Spinal cord (tissue), 9 donors: ENCODE measurements at regions not wholly inside any gene's neighbourhood (a gene's known extent, or its start where the extent isn't known, plus 50 kb on each side); places are given as distances from the start of the nearest gene placed in this dataset.
"Not testable (repeated sequence)": the region's sequence is repeated elsewhere in the genome, so short reads cannot be mapped to it uniquely, and the experiment has no call there.

Source experiments
- DNase-seq, 6 donors: peaks; one replicate each; pipeline versions ENCODE4 v3.0.0 to v3.0.0-alpha.2; 2013 to 2015; ENCODE audit warnings: low spot score in 6 of 6, low read depth in 4 of 6
- H3K27ac ChIP-seq: one replicate; pipeline ENCODE4 v1.5.1; 2013; ENCODE audit warnings: low read depth, low read length, control low read depth
- H3K27me3 ChIP-seq: one replicate; pipeline ENCODE4 v1.6.1; 2013; ENCODE audit warnings: low read length; ENCODE audit not compliant: control insufficient read depth, insufficient read depth
- H3K36me3 ChIP-seq: one replicate; pipeline ENCODE4 v1.6.1; 2013; ENCODE audit warnings: low read length; ENCODE audit not compliant: control insufficient read depth, insufficient read depth
- H3K4me1 ChIP-seq: one replicate; pipeline ENCODE4 v1.6.1; 2013; ENCODE audit warnings: low read length; ENCODE audit not compliant: control insufficient read depth, insufficient read depth
- H3K4me3 ChIP-seq: one replicate; pipeline ENCODE4 v1.5.1; 2013; ENCODE audit warnings: low read depth, low read length, control low read depth
- H3K9me3 ChIP-seq: one replicate; pipeline ENCODE4 v1.6.1; 2013; ENCODE audit warnings: low read length; ENCODE audit not compliant: control insufficient read depth, insufficient read depth
- WGBS: methylation state at CpG from one replicate; pipeline ENCODE4 v1.1.5; 2013; ENCODE audit warnings: missing lambda C conversion rate; ENCODE audit not compliant: insufficient coverage; 5-methylcytosine and 5-hydroxymethylcytosine counted together
- donor health status: healthy.

DNA sequence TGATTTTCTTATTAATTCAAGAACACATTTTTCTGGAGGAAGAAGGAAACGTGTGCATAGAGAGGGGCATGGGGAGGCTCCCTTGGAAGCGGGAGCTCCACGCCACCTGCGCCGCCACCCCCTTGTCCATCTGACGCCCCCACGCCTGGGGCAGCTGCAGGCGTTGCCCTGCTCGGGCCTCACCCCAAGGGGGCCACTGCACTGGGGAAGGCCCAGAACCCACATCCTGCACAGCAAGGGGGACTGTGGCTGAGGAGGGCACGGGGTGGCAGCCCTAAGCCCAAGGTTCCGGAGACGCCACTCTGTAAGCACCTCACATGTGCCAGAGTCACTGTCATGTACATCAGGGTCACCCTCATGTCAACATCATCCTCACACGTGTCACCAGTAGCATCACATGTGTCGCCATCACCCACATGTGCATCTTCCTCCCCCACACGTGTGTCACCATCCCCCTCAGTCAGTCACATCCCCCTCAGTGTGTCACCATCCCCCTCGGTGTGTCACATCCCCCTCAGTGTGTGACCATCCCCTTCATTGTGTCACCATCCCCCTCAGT, 486.7 kb upstream of the SALL3 start:
- 96% methylated on average over 14 of the region's 16 CpGs for WGBS
- no peaks in the 10 kb centered on the region for H3K9me3 ChIP-seq
- no peak overlapping the region for H3K27ac ChIP-seq
- peaks cover 6% of the 10 kb centered on the region for H3K4me1 ChIP-seq
- no peak overlapping the region for H3K4me3 ChIP-seq
- H3K27me3 ChIP-seq, result no peaks in the 10 kb centered on the region
- no peaks in the 10 kb centered on the region for H3K36me3 ChIP-seq
- DNase-seq, result no peak

DNA sequence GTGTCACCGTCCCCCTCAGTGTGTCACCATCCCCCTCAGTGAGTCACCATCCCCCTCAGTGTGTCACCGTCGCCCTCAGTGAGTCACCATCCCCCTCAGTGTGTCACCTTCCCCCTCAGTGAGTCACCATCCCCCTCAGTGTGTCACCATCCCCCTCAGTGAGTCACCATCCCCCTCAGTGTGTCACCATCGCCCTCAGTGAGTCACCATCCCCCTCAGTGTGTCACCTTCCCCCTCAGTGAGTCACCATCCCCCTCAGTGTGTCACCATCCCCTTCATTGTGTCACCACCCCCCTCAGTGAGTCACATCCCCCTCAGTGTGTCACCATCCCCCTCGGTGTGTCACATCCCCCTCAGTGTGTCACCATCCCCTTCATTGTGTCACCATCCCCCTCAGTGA, 486.1 kb upstream of the SALL3 start:
- H3K4me1 ChIP-seq, H3K4me3 ChIP-seq, H3K27ac ChIP-seq, H3K36me3 ChIP-seq, DNase-seq, H3K9me3 ChIP-seq, H3K27me3 ChIP-seq: not testable (repeated sequence)
- WGBS, result no CpG with 5 or more reads among the region's 5 CpGs

DNA sequence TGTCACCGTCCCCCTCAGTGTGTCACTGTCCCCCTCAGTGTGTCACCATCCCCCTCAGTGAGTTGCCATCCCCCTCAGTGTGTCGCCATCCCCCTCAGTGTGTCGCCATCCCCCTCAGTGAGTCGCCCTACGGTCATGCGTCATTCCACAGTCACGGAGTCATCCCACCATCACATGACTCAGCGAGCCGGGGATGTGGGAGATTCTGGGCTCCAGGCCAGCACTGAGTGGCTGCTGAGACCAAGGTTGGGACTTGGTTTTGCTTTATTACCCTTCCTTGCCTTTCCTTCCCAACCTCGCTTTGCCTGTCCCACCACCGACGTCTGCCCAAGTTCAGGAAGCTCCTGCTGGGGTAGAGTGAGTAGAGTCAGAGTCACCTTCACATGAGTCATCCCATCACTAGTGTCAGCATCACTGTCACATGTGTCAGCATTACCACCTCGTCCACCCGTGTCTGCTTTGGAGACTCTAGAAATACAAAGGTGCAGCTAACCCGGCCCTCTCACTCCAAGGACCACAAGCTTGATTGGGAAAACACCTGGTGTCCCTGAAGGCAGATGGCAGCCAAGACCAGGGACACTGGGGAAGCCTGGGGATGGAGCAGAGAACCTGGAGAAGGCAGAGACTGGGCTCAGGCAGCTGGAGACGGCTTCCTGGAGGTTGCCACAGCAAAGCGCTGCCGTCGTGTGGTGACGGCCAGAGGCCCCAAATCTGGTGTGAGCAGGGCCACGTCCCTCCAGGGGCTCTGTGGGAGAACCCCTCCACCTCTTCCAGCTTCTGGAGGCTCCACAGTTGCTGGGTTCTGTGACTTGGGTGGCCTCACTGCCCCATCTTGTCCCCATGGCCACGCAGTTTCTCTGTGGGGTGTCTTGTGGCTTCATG, 485.2 kb upstream of the SALL3 start:
- DNase-seq, result no peak
- 89% methylated on average over 14 of the region's 22 CpGs for WGBS
- no peak overlapping the region for H3K4me3 ChIP-seq

DNA sequence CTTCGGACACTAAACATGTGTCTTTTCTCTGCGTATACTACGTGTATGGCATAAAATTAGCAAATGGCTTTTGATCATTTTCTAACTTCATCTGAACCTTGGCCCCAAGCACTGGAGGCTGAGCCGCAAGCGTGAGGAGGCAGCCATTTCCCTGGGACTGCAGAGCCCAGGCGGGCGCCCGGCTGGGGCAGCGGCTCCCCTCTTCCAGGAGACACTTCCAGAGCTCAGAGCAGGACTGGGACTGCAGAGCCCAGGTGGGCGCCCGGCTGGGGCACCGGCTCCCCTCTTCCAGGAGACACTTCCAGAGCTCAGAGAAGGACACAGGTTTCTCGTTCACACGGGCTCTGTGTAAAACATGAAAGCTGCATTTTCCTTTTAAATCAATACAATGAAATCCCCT, 484.1 kb upstream of the SALL3 start:
- Histone ChIP-seq H3K4me3 (no peak overlapping the region), H3K27me3 (no peaks in the 10 kb centered on the region), H3K36me3 (no peaks in the 10 kb centered on the region), H3K9me3 (no peaks in the 10 kb centered on the region), H3K4me1 (peaks cover 6% of the 10 kb centered on the region), H3K27ac (no peak overlapping the region)
- no peak for DNase-seq
- WGBS, result 89% methylated on average over 14 of the region's 14 CpGs

More for the DNA sequence above, 485.2 kb upstream of the SALL3 start:
- Histone ChIP-seq H3K36me3 (no peaks in the 10 kb centered on the region), H3K27ac (no peak overlapping the region), H3K27me3 (no peaks in the 10 kb centered on the region), H3K4me1 (peaks cover 6% of the 10 kb centered on the region), H3K9me3 (no peaks in the 10 kb centered on the region)

DNA sequence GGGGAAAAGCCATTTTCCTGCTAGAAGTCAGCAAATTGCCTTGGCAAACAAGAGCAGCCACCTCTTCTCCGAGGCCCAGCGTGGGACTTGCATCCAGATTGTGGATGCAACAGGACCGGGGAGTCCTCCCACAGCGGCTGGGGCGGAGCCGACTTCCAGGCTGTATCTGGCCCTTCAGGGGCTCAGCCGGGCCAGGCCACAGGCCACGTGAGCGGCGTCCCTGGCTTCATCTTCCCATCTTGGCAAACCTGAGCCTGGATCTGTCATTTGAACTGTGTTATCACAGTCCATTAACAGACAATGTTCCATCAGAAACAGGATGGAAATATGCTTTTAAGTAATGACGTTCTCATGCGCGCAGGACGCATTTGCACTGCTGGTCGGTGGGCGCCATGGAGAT, 483.5 kb upstream of the SALL3 start:
- DNase-seq, result peak in 3 of 6 donors; percentile 9 to 53 (median 9)
- Histone ChIP-seq H3K36me3 (no peaks in the 10 kb centered on the region), H3K4me1 (peaks cover 6% of the 10 kb centered on the region), H3K27ac (no peak overlapping the region), H3K27me3 (no peaks in the 10 kb centered on the region), H3K9me3 (no peaks in the 10 kb centered on the region), H3K4me3 (no peak overlapping the region)
- WGBS, result 72% methylated on average over 16 of the region's 16 CpGs

DNA sequence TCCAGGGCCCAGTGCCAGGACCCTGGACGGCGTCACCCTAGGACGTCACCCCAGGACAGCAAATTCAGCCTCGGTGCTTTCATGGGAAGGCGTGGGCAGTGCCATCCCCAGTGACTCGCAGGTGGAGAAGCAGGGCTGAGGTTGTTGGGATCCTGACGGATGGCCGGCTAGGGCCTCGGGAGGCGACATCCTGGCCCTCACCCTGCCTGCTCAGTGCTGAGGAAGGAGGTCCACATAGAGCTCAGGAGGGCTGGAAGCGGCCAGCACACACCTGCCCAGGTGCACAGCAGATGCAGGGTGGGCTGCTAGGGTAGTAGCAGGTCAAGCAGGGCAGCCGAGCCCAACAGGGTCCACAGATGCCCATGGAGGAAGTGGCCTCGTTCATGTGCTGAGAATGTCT, 482.0 kb upstream of the SALL3 start:
- Histone ChIP-seq H3K4me1 (peaks cover 6% of the 10 kb centered on the region), H3K36me3 (no peaks in the 10 kb centered on the region), H3K9me3 (no peaks in the 10 kb centered on the region), H3K27me3 (no peaks in the 10 kb centered on the region), H3K4me3 (no peak overlapping the region), H3K27ac (no peak overlapping the region)
- DNase-seq, result no peak
- WGBS, result 89% methylated on average over 13 of the region's 13 CpGs

DNA sequence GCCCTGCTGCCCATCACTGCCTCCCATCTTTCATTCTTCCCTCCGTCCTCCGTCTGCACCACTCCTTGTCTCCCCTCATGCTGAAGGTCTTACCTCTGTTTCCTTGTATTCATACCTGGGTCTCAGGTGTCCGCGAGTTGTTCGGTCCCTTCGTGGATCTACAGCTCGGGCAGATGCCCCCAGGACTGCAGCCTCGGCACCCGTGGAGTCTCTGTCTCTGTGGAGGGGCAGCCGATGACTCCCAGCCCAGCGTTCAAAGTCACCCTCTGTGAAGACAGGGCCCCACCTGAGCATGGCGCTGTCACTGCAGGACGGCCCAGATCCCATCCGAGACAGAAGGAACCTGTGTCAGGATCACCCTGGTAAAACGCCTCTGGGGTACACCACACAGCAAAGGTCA, 480.0 kb upstream of the SALL3 start:
- no peak overlapping the region for H3K27ac ChIP-seq
- H3K27me3 ChIP-seq, result no peaks in the 10 kb centered on the region
- no peak overlapping the region for H3K4me3 ChIP-seq
- no peaks in the 10 kb centered on the region for H3K9me3 ChIP-seq
- no peaks in the 10 kb centered on the region for H3K36me3 ChIP-seq
- 95% methylated on average over 15 of the region's 15 CpGs for WGBS
- peaks cover 6% of the 10 kb centered on the region for H3K4me1 ChIP-seq
- no peak for DNase-seq

DNA sequence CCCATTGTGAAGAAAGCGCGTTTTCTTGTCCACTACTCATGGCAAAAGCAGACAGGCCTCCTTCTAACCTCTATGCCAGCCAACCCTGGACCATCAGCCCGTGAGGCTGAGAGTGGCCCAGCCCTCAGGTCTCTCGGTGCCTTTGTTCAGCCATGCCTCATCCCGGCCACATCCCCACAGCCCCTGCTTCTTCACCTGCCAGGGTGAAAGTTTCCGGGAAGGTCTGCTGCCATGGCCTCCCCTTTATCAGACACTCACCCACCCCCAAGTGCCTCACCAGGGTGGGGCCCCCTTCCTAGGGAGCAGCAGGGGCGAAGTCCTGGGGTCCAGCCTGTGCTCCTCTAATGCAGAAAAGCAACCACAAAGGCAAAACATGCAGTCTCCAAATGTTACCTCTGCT, 478.4 kb upstream of the SALL3 start:
- H3K27ac ChIP-seq, result no peak overlapping the region
- 94% methylated on average over 7 of the region's 7 CpGs for WGBS
- DNase-seq, result no peak

DNA sequence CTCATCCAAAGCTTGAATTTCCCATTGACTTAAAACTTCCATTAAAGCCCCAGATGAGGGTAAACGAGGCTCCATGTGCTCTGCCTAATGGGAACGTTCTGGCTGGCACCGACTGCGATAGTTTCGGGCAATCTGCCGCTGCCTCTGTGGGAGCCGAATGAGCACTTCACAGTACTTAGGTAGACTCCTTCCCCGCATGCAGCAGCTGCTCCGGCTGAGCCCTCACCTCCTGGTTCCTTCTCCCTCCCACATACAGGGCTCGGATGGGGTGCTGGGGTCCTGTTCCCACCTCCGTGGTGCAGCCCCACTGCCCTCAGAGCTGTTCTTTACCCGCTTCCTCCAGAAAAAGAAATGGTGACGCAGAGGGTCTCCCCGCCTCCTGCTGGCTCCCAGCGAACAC, 476.5 kb upstream of the SALL3 start:
- Histone ChIP-seq H3K4me1 (peaks cover 26% of the 10 kb centered on the region), H3K4me3 (no peak overlapping the region), H3K36me3 (no peaks in the 10 kb centered on the region), H3K27me3 (no peaks in the 10 kb centered on the region), H3K27ac (no peak overlapping the region), H3K9me3 (no peaks in the 10 kb centered on the region)
- WGBS, result 95% methylated on average over 15 of the region's 15 CpGs
- DNase-seq, result no peak

More for the DNA sequence above, 478.4 kb upstream of the SALL3 start:
- no peaks in the 10 kb centered on the region for H3K27me3 ChIP-seq
- no peak overlapping the region for H3K4me3 ChIP-seq
- no peaks in the 10 kb centered on the region for H3K36me3 ChIP-seq
- no peaks in the 10 kb centered on the region for H3K9me3 ChIP-seq
- peaks cover 13% of the 10 kb centered on the region for H3K4me1 ChIP-seq
